IMR-90 (cell line): ENCODE measurements at regions not wholly inside any gene's neighbourhood (a gene's known extent, or its start where the extent isn't known, plus 50 kb on each side); places are given as distances from the start of the nearest gene placed in this dataset.

ENCODE experiments used
- ATAC-seq: fragments of 200-7000 bp; cut with Tn5 transposase; 2 replicates; pipeline ENCODE4 v1.9.1; 2020; ENCODE audit warnings: low read depth, mild to moderate bottlenecking, moderate library complexity
- BruUV-seq: library from RNA; stranded (reverse); fragments of 400-500 nt; replicated peaks from 2 replicates; lab custom pipeline; 2021; lab: Mats Ljungman, UMichigan
- CTCF ChIA-PET: fragments of 300-600 bp; formaldehyde crosslinking; extraction: SDS; loops from one replicate; lab custom pipeline; 2021; ENCODE audit warnings: antibody characterized with exemption; lab: Yijun Ruan, JAX
- POLR2A ChIA-PET: fragments of 300-600 bp; sonication (Branson Sonifier 250); formaldehyde crosslinking; loops from one replicate; lab custom pipeline; 2022; ENCODE audit warnings: antibody characterized with exemption; ENCODE audit not compliant: unreplicated experiment; lab: Charles Lee
- DNase-seq: peaks from one replicate; pipeline ENCODE4 v3.0.0; 2013
- H2AFZ ChIP-seq: replicated peaks from 2 replicates; pipeline ENCODE3; 2013; ENCODE audit warnings: low read length, mild to moderate bottlenecking; ENCODE audit not compliant: poor library complexity
- H2AK5ac ChIP-seq: 2 replicates; pipeline ENCODE4 v1.6.1; 2013; ENCODE audit warnings: low read depth, low read length, inconsistent platforms
- H2AK9ac ChIP-seq: replicated peaks from 2 replicates; pipeline ENCODE3; 2013; ENCODE audit warnings: mild to moderate bottlenecking, low read depth, low read length, moderate library complexity; ENCODE audit not compliant: poor library complexity
- H2BK120ac ChIP-seq: 2 replicates; pipeline ENCODE4 v1.6.1; 2013; ENCODE audit warnings: low read depth, low read length, inconsistent platforms
- H2BK15ac ChIP-seq: 3 replicates; pipeline ENCODE4 v1.6.1; 2013; ENCODE audit warnings: low read depth, low read length, inconsistent platforms
- H2BK20ac ChIP-seq: 2 replicates; pipeline ENCODE4 v1.6.1; 2013; ENCODE audit warnings: low read depth, mild to moderate bottlenecking, inconsistent platforms, low read length, moderate library complexity
- H2BK5ac ChIP-seq: 2 replicates; pipeline ENCODE4 v1.6.1; 2013; ENCODE audit warnings: mild to moderate bottlenecking, low read depth, low read length, inconsistent platforms; ENCODE audit not compliant: poor library complexity, severe bottlenecking
- H3K14ac ChIP-seq: replicated peaks from 2 replicates; pipeline ENCODE4 v1.6.1; 2013; ENCODE audit warnings: low read depth, low read length, inconsistent platforms
- H3K18ac ChIP-seq: 2 replicates; pipeline ENCODE4 v1.6.1; 2013; ENCODE audit warnings: low read depth, low read length, control low read depth
- H3K23ac ChIP-seq: 2 replicates; pipeline ENCODE4 v1.6.1; 2013; ENCODE audit warnings: low read depth, low read length, inconsistent platforms
- H3K27ac ChIP-seq: 2 replicates; pipeline ENCODE4 v1.5.1; 2013; ENCODE audit warnings: mild to moderate bottlenecking, control low read depth, low read length; ENCODE audit not compliant: insufficient read depth
- H3K27me3 ChIP-seq: 2 replicates; pipeline ENCODE4 v1.6.1; 2013; ENCODE audit warnings: low read length; ENCODE audit not compliant: control insufficient read depth, insufficient read depth
- H3K36me3 ChIP-seq: 2 replicates; pipeline ENCODE4 v1.6.1; 2013; ENCODE audit warnings: low read length, mixed read lengths; ENCODE audit not compliant: control insufficient read depth, insufficient read depth
- H3K4ac ChIP-seq: 2 replicates; pipeline ENCODE4 v1.6.1; 2013; ENCODE audit warnings: low read depth, low read length, inconsistent platforms
- H3K4me1 ChIP-seq: 2 replicates; pipeline ENCODE4 v1.6.1; 2013; ENCODE audit warnings: low read length, mixed read lengths; ENCODE audit not compliant: control insufficient read depth, insufficient read depth
- H3K4me2 ChIP-seq: 2 replicates; pipeline ENCODE4 v1.6.1; 2013; ENCODE audit warnings: low read depth, mild to moderate bottlenecking, control low read depth, low read length, moderate library complexity
- H3K4me3 ChIP-seq: 2 replicates; pipeline ENCODE4 v1.5.1; 2013; ENCODE audit warnings: low read depth, mild to moderate bottlenecking, control low read depth, low read length, moderate library complexity; ENCODE audit not compliant: insufficient read depth
- H3K56ac ChIP-seq: 2 replicates; pipeline ENCODE4 v1.6.1; 2013; ENCODE audit warnings: low read length, inconsistent platforms; ENCODE audit not compliant: insufficient read depth; ENCODE audit errors: extremely low read depth
- H3K79me1 ChIP-seq, 2 experiments: 2 replicates each; pipeline ENCODE4 v1.6.1; 2013; ENCODE audit warnings: low read length in 2 of 2, inconsistent platforms in 1 of 2, low read depth in 1 of 2
- H3K9ac ChIP-seq: 2 replicates; pipeline ENCODE4 v1.6.1; 2013; ENCODE audit warnings: low read depth, low read length, control low read depth
- H3K9me1 ChIP-seq: 2 replicates; pipeline ENCODE4 v1.6.1; 2013; ENCODE audit warnings: low read length, inconsistent platforms; ENCODE audit not compliant: insufficient read depth
- H3K9me3 ChIP-seq: 2 replicates; pipeline ENCODE4 v1.6.1; 2013; ENCODE audit warnings: low read length; ENCODE audit not compliant: control insufficient read depth, insufficient read depth
- H4K20me1 ChIP-seq: 2 replicates; pipeline ENCODE4 v1.6.1; 2013; ENCODE audit warnings: low read length, inconsistent platforms; ENCODE audit not compliant: insufficient read depth
- H4K5ac ChIP-seq: 2 replicates; pipeline ENCODE4 v1.6.1; 2013; ENCODE audit warnings: mild to moderate bottlenecking, low read depth, low read length, control low read depth
- H4K8ac ChIP-seq, 2 experiments: 2 replicates each; pipeline ENCODE4 v1.6.1; 2013; ENCODE audit warnings: low read depth in 2 of 2, low read length in 2 of 2, control low read depth in 1 of 2, inconsistent platforms in 1 of 2
- H4K91ac ChIP-seq: 2 replicates; pipeline ENCODE4 v1.6.1; 2013; ENCODE audit warnings: low read depth, low read length, inconsistent platforms; ENCODE audit not compliant: insufficient read depth
- BHLHE40 ChIP-seq: fragments of 150-350 bp; IDR thresholded peaks from 2 replicates; pipeline ENCODE4 v1.6.1; 2016; ENCODE audit warnings: mild to moderate bottlenecking, low read depth, low read length
- CEBPB ChIP-seq: IDR thresholded peaks from 2 replicates; pipeline ENCODE4 v1.6.1; 2012; ENCODE audit warnings: low read depth, low read length, improper control_type of control experiment
- CHD1 ChIP-seq: IDR thresholded peaks from 2 replicates; pipeline ENCODE4 v1.6.1; 2012; ENCODE audit warnings: low read depth, low read length, improper control_type of control experiment
- CTCF ChIP-seq: conservative IDR thresholded peaks from 2 replicates; pipeline ENCODE4 v1.5.1; 2012; ENCODE audit warnings: mild to moderate bottlenecking, low read depth, low read length, improper control_type of control experiment
- ELK1 ChIP-seq: fragments of 150-350 bp; IDR thresholded peaks from 2 replicates; pipeline ENCODE4 v1.6.1; 2016; ENCODE audit warnings: low read depth, mild to moderate bottlenecking, low read length, moderate library complexity, borderline replicate concordance
- FOS ChIP-seq: fragments of 150-350 bp; IDR thresholded peaks from 2 replicates; pipeline ENCODE4 v1.6.1; 2016; ENCODE audit warnings: low read depth, low read length
- MAFK ChIP-seq: IDR thresholded peaks from 2 replicates; pipeline ENCODE4 v1.6.1; 2012; ENCODE audit warnings: low read depth, low read length, improper control_type of control experiment
- NFE2L2 ChIP-seq: fragments of 150-350 bp; IDR thresholded peaks from 2 replicates; pipeline ENCODE4 v1.6.1; 2016; ENCODE audit warnings: low read depth, mild to moderate bottlenecking, low read length
- POLR2A ChIP-seq: IDR thresholded peaks from 2 replicates; pipeline ENCODE4 v1.6.1; 2012; ENCODE audit warnings: mild to moderate bottlenecking, low read depth, low read length
- RFX5 ChIP-seq: IDR thresholded peaks from 2 replicates; pipeline ENCODE4 v1.8.0; 2012; ENCODE audit warnings: low read depth, mild to moderate bottlenecking, low read length, moderate library complexity
- SMC3 ChIP-seq: fragments of 150-350 bp; IDR thresholded peaks from 2 replicates; pipeline ENCODE4 v1.6.1; 2016; ENCODE audit warnings: low read depth, mild to moderate bottlenecking, antibody characterized with exemption, low read length, moderate library complexity
- WGBS, 2 experiments: methylation state at CpG; one replicate each; pipeline versions ENCODE4 v1.1.5 to v1.1.7; 2013; ENCODE audit warnings: missing lambda C conversion rate in 2 of 2; ENCODE audit not compliant: insufficient read length in 1 of 2; ENCODE audit errors: extremely low coverage in 2 of 2; 5-methylcytosine and 5-hydroxymethylcytosine counted together
- dilution Hi-C: fragments of 300-500 bp; cut with HindIII; formaldehyde crosslinking; loops from one replicate; pipeline ENCODE4 v1.14.3; 2018; ENCODE audit warnings: low sequenced_read_pairs; ENCODE audit not compliant: unreplicated experiment
- in situ Hi-C: fragments of 300-500 bp; cut with MboI; formaldehyde crosslinking; loops from 3 replicates; pipeline ENCODE4 v1.14.3; 2019; ENCODE audit warnings: low sequenced_read_pairs, inconsistent platforms, mixed read lengths
- intact Hi-C: fragments of 100-400 bp; cut with micrococcal nuclease; formaldehyde crosslinking; loops from 2 replicates; pipeline ENCODE4 v1.10.0; 2022
- TF ChIP-seq, protein P1 (sequence below): fragments of 150-350 bp; IDR thresholded peaks from 2 replicates; pipeline ENCODE4 v1.6.1; 2017; ENCODE audit warnings: mild to moderate bottlenecking, antibody characterized with exemption, low read length, low read depth

- no peak overlapping the region for H4K91ac ChIP-seq
- no peak overlapping the region for H2AK5ac ChIP-seq
- no peak overlapping the region for H2BK15ac ChIP-seq
- H2BK120ac ChIP-seq: no peak overlapping the region
- no TSS peak for BruUV-seq
- H2AFZ ChIP-seq: no peak overlapping the region
- H2BK20ac ChIP-seq: no peak overlapping the region
- no peak overlapping the region for H3K27ac ChIP-seq
- H4K5ac ChIP-seq: no peak overlapping the region
- ChIA-PET POLR2A (no interaction called here), CTCF (interaction anchor here (1.3 kb wide), 1 partner anchor 15 kb away, joined by 3 read pairs; no protein-coding TSS in a partner anchor)
- H3K9ac ChIP-seq: no peak overlapping the region
- H3K14ac ChIP-seq: no peak overlapping the region
- no peak overlapping the region for H2BK5ac ChIP-seq
- 86% methylated on average over 4 of the region's 5 CpGs; no CpG with 5 or more reads in 1 of the 2 experiments for WGBS, 2 experiments
- H4K8ac ChIP-seq: no peak overlapping the region
- no peak overlapping the region for H3K4ac ChIP-seq
- no peaks in the 10 kb centered on the region for H3K79me1 ChIP-seq
- intact Hi-C loops: no loop called here
- no peaks in the 10 kb centered on the region for H3K36me3 ChIP-seq
- no peaks in the 10 kb centered on the region for H3K4me1 ChIP-seq
- H3K27me3 ChIP-seq: no peaks in the 10 kb centered on the region; the same call in 1 of the 2 replicates
- TF ChIP-seq CEBPB (no peak), RFX5 (no peak), NFE2L2 (no peak), CHD1 (no peak), CTCF (no peak), BHLHE40 (no peak), ELK1 (no peak), SMC3 (no peak), POLR2A (no peak), MAFK (no peak), FOS (no peak)
- TF ChIP-seq, protein P1, sequence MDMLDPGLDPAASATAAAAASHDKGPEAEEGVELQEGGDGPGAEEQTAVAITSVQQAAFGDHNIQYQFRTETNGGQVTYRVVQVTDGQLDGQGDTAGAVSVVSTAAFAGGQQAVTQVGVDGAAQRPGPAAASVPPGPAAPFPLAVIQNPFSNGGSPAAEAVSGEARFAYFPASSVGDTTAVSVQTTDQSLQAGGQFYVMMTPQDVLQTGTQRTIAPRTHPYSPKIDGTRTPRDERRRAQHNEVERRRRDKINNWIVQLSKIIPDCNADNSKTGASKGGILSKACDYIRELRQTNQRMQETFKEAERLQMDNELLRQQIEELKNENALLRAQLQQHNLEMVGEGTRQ: no peak
- H2AK9ac ChIP-seq: no peak overlapping the region
- in situ Hi-C loops: loop anchor here (25.0 kb wide), 1 partner anchor 788 kb away; no protein-coding TSS in a partner anchor
- DNase-seq (no peak), ATAC-seq (no peak)
- H3K4me2 ChIP-seq: no peak overlapping the region
- no peaks in the 10 kb centered on the region for H3K9me3 ChIP-seq
- H4K20me1 ChIP-seq: no peaks in the 10 kb centered on the region
- H3K18ac ChIP-seq: no peak overlapping the region
- no peak overlapping the region for H3K4me3 ChIP-seq
- dilution Hi-C loops: no loop called here
- no peak overlapping the region for H3K23ac ChIP-seq
- no peak overlapping the region for H3K56ac ChIP-seq
- no peaks in the 10 kb centered on the region for H3K9me1 ChIP-seq
Measured at GRCh38 chr2:230600285-230600684, 112.4 kb upstream of the CAB39 start.
